Pulmonary artery endothelial cell (primary cell): ENCODE measurements at regions not wholly inside any gene's neighbourhood (a gene's known extent, or its start where the extent isn't known, plus 50 kb on each side); places are given as distances from the start of the nearest gene placed in this dataset.

ENCODE experiments used
- DNase-seq: peaks from one replicate; pipeline ENCODE4 v3.0.0-alpha.2; 2011; ENCODE audit warnings: low read depth, low spot score

DNA sequence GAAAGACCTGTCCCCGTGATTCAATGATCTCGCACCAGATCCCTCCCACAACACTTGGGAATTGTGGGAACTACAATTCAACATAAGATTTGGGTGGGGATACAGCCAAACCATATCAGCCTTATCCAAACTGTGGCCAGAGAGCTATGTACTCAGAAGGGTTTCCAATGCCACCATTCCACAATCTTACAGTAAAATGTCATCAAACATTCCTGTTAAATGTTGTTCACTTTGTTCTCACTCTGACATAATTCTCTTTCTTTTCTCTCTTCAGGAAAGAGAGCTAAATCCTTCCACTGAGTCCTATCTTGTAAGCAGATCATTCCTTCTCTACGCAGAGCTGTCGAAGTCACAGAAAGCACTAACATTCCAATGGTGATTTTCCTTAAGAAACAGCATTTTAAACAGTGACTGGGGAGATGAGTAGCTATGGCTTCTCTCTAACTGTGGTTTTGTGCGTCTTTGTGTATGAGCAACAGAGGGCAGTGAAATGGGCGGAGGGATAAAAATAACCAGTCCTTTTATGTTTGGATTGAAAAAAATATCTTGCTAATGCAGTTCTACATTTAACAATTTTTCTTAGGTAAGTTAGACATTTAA lies 684.7 kb downstream of the EPHA4 start:
- DNase-seq = no peak

DNA sequence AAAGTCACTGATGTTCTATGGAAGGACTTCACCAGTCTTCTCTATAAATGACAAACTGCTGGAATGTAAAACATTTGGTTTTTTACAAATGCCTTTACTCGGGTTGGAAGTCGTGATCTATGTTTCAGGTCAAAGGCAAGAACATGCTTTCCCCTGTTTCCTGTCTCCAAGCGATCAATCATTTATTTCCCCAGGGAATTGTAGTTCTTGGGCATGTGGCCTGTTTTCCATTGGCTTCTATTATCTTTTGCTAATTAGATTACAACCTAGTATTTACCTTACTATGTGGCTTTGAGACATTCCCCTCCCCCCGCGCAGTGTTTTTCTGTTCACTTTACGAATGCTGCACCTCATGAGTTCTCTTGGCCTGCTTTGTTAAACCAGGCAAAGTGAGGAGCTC lies 684.2 kb downstream of the EPHA4 start:
- no peak for DNase-seq

DNA sequence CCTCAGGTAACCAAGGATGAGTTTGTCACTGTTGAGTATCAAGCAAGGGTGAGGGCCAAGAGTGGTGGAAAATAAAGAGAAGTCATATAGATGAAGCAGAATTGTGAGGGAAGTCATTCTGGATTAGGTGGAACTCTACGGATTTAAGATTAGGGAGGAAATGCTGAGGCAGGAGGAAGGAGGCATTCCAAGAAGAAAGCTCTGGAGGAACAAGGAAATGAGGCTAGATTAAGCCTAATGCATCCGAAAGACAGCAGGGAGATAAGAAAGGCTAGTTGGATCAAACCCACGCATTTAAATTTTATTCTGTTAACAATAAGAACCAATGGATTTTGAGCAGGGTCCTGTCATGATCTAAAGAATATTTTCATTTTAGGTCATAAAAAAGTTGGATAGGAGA lies 681.2 kb downstream of the EPHA4 start:
- DNase-seq = no peak

DNA sequence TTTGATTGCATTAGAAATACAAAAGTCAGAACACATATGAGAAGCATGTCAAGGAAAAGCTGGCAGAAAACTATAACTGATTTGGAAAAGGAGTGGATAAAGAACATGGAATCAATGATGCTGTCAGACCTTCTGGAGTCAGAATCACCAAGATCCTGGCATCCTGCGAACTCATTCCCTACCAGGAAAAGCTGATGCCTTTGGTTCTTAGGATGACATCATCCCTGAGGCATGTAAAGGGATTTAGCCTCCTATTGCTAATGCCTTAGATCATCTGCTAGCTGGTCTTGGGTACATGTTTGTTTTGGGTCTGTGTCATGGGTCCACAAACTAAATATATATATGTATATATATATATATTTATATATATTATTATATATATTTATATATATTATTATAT lies 680.7 kb downstream of the EPHA4 start:
- no peak for DNase-seq

DNA sequence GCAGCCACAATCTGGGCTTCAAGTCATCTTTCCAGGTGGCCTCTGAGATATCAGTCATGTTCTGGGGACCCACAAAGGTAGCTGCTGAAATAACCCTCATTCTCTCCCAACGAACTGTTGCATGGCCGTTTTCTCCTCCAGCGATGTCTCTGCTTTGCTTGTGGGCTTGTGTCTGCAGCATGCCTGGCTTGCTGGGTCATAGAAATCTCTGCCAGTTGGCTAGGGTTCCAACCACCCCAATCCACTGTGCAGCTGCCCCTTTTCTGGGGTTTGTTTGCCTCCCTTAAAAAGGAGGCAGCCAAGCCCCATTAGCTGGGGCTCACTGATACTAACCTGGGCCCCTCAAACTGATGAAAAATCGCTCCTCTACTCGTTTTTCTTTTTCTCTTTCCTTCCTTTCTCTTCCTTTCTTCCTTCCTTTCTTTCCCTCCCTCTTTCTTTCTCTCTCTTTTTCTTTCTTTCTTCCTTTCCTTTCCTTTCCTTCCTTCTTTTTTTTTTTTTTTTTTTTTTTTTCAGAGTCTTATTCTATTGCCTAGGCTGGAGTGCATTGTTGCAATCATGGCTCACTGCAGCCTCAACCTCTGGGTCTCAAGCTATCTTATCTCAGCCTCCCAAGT lies 680.0 kb downstream of the EPHA4 start:
- no peak for DNase-seq

DNA sequence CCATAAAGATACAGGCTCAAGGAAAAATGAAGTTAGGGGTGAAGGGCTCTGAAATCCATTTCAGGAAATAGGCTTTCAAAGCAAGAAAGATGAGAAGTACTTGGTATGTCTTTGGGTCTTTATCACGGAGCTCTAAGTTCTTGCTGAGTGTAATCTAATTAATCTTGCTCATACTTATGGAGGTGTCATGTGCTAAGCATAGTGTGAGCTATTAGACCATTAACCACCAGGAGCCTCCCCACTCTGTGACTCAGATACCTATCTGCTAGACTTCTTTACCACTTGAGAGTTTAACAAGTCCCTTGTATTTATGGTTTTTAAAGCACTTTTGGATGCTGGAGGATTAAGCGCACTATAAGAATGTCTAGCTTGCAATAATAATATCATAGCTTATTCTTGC lies 678.7 kb downstream of the EPHA4 start:
- no peak for DNase-seq

DNA sequence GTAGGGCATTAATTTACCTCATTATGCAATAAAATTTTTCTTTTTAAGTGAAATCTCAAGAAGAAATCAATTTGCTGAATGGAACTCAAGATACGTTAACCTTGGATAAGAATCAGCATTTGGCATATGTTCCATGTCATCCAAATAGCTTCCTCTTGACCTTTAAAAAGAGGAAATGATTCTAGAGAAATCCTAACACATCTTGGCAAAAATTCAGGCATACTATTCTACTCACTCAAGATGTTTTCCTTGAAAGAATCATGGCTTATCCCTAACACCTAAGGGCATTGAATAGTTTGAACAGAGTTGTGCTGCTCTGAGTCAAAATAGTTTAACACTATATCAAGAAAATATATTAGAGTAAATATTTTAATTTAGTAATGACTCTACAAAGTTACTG lies 678.0 kb downstream of the EPHA4 start:
- DNase-seq = no peak

DNA sequence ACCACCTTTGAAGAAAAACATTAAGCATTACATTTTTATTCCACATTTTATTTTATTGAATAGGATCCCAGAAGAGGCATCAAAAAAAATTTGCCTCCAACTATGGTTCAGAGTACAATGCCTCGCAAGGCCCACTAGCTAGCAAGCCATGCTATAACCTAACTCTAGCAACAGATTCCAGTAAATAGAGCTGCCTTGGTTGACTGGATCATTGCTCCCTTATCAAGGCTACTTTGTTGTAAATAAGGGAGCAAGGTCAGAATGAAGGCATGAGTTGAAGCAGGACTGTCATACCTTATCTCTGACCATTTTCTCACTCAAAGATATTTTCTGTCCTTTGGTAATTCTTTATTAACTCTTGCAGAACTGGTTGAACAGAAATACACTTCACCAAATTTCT lies 672.6 kb downstream of the EPHA4 start:
- DNase-seq = no peak

DNA sequence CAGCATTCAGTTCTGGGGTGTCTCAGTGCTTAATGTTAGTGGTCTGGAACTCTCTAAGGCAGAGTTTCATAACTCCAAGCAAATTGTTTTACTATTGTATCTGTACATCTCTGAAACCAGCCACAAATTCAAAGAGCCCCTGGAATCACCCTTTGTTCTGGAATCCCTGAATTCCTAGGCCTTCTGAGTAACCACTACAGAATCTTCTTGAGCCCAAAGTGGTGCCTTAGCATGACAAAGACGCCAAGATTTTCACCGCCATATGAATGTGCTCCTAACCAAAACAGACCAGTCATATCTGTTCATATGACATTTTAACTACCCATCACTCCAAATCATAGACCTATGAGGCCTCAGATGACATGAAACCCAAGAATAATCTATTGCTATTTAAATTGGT lies 668.1 kb downstream of the EPHA4 start:
- no peak for DNase-seq

DNA sequence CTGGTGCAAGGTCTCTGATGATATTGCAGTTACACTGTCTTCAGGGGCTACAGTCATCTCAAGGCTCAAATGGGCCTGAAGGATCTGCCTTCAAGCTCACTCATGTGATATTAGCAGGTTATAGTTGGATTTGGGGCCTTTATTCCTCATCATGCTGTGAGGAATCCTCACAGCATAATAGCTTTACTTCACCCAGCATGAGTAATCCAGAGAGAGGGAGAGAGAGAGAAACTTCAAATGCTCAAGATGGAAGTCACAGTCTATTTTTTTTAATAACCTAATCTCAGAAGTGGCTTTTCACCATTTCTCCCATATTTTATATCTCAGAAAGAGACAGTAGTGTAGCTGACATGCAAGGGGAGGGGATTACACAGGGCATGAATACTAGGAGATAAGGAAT lies 658.7 kb downstream of the EPHA4 start:
- DNase-seq = no peak

DNA sequence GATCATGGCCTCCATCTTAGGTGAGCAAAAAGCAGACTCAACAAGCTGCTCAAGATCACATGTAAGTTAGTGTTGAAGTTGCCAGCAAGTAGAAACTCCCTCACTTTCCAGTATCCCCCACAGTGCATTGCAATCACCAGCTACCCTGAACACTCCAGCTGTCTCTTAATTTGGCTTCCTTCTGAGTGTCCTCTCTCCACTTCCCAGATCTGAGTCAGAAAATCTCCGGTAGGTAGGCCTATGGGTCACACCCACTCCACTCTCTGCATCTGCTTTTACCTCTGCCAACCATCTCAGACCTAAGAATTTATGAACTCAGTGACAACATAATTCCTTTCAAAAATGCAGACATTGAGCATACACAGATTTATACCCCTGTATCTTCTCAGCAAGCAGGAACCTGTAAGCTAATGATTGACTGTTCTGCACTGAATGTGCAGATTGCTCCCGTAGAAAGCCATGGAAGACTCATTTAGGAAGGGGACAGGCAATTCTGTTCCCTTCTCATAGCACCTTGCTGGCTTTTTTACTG lies 656.9 kb downstream of the EPHA4 start:
- no peak for DNase-seq

DNA sequence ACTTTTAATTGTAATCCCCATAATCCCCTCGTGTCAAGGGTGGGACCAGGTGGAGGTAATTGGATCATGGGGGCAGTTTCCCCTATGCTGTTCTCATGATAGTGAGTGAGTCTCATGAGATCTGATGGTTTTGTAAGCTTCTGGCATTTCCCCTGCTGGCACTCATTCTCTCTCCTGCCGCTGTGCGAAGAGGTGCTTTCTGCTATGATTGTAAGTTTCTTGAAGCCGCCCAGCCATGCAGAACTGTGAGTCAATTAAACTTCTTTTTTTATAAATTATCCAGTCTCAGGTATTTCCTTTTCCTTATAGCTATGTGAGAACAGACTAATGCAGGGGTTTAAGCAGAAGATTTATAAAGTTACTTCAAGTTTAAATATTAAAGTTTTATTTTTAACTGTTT lies 655.2 kb downstream of the EPHA4 start:
- DNase-seq = no peak

DNA sequence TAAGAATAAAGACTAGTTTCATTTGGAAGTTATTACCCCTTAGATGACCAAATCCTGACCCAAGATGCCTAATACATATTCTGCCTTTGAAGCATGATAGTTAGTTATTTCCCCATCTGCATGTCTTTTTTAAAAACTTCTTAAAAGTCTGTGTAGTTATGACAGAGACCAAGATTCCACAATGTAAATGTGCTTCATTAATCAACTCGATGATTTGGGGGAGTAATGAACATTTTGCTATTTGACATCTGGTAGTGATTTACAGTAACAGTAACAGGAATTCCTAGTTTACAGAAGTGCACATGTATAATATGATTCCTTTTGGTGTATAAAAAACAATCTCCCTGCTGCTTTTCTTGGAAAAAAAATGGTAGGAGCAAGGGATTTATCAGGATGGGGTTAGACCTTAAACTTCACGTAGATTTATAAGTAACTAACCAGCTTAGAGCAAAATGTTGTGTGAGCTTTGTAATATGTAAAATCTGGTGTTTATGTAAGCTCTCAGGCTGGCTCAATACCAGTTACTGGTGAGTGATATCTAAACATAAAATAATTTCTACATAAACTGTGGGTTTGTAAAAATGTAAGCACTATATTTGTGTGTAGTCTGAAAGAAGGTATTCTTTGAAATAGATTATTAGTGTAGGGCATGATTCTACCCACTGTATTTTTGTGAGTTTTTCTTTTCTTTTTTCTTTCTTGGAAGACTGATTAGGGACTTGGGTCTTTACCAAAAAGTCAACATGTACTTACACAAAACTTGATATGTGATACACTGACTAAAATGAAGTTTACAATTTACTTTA lies 641.6 kb downstream of the EPHA4 start:
- no peak for DNase-seq

DNA sequence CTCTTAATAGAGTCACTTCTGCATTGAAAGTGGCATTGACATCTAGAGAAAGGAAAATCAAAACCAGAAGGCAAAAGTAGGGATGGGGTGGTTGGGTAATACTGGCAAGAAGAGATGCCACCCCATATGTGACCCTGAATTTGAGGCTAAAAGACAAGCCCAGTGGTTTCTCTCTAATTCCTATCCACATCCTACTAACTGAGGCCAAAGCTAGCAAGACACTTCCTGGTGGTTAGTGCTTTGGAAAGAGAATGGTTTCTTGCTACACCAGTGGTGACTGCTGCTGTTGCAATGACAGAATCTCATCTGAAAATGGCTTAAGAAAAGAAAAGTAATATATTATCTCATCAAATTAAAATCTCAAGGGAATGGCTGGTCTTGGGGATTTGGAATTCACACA lies 640.6 kb downstream of the EPHA4 start:
- DNase-seq = no peak

DNA sequence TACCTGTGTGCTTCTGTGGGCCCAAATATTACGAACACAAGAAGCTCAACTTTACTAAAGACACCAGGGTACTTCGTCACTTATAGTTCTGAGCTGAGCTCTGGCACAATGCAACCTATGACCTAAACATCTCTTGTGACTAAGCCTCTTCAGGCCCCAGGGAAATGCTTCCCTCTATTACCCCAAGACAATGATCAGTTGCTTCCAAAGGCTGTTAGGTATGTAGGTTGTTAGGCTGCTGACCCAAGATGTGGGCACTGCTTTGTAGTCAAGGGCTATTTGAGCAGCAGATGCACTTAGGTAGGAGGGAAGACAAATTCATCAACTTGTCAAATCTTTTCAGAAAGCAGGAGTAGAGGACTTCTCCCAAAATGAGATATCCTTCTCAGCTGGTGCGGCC lies 640.1 kb downstream of the EPHA4 start:
- no peak for DNase-seq

DNA sequence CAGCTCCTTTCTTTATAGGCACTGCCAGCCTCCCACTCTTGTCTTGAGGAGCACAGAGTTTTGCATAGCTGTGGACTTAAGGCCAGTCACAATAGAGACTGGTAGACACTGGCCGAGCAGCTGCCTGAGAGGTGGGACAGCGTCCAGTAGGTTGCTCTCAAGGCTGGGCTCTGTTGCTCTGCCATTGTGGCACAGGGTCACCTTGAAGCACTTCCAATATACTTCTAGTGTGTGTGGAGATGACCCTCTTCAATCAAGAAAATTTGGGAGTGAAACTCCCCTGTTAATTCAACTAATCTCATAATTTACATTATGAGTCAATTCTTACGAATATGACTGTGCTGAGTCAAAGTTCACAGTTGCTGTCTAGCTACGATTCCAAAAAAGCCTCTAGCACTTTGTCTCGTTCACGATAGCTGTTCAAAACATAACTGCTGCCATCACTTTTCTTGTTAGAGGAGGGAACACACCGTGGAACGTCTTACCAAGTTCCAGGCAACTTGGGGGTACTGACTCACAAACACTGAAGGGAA lies 636.2 kb downstream of the EPHA4 start:
- no peak for DNase-seq

DNA sequence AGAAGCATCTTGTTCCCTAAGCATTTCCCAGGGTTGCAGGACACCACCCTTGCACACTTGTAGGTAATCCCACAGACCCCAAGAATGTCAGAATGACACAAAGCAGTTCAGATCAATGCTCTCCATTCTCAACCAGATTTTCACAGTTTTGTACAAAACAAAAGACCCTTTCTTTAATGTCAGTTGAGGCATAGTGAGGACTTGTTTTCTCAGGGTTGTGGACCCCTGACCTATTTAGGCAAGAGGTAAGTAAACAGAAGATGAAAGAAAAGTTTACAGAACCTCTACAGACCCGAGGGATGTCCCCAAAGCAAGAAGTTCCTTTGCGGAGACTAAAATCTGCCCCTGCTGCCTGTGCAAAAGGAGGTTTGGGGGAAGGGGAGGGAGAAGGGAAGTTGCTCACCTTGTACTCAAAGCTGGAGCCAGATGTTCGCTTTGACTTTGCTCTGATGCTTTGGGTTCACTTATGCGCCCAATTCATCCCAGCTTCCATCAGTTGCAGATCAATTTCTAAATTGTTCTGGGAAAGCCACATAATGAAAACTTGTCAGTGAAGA lies 635.4 kb downstream of the EPHA4 start:
- no peak for DNase-seq

DNA sequence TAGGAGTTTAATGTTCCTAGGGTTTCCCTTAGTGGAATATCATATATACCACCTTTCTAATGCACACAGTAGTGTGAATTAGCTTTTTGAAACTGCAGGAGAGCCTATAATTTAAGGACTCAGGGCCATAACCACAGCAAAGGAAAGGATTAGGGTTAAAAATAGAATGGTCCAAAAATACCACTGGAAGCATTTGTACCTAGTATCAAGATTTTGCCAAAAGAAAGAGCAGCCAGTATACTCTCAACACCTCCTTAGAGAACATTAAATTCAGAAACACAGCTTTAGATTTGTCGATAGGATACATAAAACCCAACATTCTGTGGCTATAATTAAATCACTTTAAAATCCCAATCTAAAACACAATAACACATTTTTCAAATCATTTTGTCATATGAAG lies 634.9 kb downstream of the EPHA4 start:
- DNase-seq = no peak

DNA sequence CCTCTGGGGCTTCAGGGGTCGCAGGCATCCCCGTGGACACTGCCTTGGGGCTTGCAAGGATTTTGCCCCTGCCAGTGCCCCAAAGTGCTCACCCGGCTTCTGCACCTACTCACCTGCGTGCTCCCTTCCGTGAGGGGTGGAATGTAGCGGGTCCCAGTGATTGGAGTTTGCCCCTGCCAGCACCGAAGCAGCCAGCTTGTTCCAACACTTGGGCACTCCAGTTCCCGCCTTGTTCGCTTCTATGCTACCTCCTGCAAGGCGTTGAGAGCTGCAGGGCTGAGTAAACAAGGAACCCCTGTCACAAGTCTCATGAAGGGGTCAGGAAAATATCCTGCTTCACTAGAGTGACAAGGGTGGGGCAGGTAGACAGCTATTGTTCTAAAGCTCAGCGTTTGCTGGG lies 631.5 kb downstream of the EPHA4 start:
- DNase-seq = no peak

DNA sequence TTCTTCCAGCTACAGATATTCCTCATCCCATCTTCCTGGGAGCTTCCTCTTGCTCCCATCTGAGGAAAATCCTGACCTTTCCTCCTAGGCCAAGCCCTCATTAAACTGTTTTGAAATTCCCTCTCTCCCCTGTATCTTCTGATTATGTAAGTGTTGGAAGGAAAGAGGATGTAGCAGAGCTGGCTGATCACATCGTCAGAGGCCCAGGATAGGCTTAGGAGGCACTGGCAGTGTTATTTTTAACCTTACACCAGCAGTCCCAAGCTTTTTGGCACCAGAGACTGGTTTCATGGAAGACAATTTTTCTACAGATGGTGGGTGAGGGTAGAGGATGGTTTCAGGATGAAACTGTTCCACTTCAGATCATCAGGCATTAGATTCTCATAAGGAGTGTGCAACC lies 630.4 kb downstream of the EPHA4 start:
- DNase-seq = no peak

DNA sequence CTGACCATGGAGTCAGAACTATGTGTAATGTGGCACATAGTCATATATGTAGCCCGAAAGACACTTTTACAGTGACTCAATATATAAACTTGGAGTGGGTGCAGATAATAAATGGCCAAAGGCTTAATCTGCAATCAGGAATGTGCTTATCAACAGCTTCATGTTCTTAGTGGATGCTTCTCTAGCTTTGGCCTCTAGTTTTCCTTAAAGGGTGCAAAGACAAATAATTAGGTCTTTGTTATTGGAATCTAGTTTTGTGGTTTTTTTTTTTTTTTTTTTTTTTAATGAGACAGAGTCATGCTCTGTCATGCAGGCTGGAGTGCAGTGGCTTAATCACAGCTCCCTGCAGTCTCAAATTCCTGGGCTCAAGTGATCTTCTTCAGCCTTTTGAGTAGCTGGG lies 625.6 kb downstream of the EPHA4 start:
- no peak for DNase-seq

DNA sequence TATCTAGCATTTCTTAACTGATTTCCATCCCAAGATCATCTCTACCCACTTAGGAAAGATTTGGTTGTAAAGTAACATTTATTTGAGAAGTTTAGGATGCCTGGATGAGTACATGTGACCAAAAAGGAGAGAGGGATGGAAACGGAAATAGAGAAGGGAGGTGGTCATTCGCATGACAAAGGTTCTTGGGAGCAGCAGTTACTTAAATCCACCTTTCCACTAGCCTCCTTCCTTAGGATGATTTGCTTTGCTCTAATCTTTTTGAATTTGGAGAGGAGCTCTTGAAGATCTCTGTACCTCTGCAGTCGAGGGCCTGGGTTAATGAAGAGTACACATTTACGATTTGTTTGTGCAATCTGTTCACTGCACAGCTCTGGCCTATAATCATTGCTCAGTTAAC lies 623.5 kb downstream of the EPHA4 start:
- no peak for DNase-seq
